ENCODE measurements at regions not wholly inside any gene's neighbourhood (a gene's known extent, or its start where the extent isn't known, plus 50 kb on each side); places are given as distances from the start of the nearest gene placed in this dataset.
A peak's percentile ranks its signal among the peaks of the same experiment; 100 is the strongest.

GRCh38 chr18:45251236-45251635 lies 364.0 kb upstream of the SLC14A2 start:
- no peaks in the 10 kb centered on the region for H3K36me3 Mint-ChIP-seq
- H3K27me3 Mint-ChIP-seq (ENCODE audit: low read depth) = no peaks in the 10 kb centered on the region
- peaks cover 36% of the 10 kb centered on the region for H3K4me1 Mint-ChIP-seq
- H3K4me3 Mint-ChIP-seq = no peak overlapping the region
- no peaks in the 10 kb centered on the region for H3K9me3 Mint-ChIP-seq
- H3K27ac Mint-ChIP-seq = no peak overlapping the region
- TF ChIP-seq, protein P1, sequence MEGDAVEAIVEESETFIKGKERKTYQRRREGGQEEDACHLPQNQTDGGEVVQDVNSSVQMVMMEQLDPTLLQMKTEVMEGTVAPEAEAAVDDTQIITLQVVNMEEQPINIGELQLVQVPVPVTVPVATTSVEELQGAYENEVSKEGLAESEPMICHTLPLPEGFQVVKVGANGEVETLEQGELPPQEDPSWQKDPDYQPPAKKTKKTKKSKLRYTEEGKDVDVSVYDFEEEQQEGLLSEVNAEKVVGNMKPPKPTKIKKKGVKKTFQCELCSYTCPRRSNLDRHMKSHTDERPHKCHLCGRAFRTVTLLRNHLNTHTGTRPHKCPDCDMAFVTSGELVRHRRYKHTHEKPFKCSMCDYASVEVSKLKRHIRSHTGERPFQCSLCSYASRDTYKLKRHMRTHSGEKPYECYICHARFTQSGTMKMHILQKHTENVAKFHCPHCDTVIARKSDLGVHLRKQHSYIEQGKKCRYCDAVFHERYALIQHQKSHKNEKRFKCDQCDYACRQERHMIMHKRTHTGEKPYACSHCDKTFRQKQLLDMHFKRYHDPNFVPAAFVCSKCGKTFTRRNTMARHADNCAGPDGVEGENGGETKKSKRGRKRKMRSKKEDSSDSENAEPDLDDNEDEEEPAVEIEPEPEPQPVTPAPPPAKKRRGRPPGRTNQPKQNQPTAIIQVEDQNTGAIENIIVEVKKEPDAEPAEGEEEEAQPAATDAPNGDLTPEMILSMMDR (IDR thresholded peaks at IDR 0.05; ENCODE audit: unreplicated experiment) = no peak
- DNase-seq (ENCODE audit: low spot score in 2 of 2, unreplicated experiment in 2 of 2) = no peak

- no peaks in the 10 kb centered on the region for H3K9me3 Mint-ChIP-seq
- no peaks in the 10 kb centered on the region for H3K36me3 Mint-ChIP-seq
- DNase-seq (ENCODE audit: low spot score in 2 of 2, unreplicated experiment in 2 of 2) = no peak
- H3K4me1 Mint-ChIP-seq = peaks cover 38% of the 10 kb centered on the region
- H3K4me3 Mint-ChIP-seq = no peak overlapping the region
- H3K27ac Mint-ChIP-seq = no peak overlapping the region
- TF ChIP-seq, protein P1 (IDR thresholded peaks at IDR 0.05; ENCODE audit: unreplicated experiment) = no peak
- H3K27me3 Mint-ChIP-seq (ENCODE audit: low read depth) = no peaks in the 10 kb centered on the region
Observed at GRCh38 chr18:45252474-45252873, 362.8 kb upstream of the SLC14A2 start.

GRCh38 chr18:45253056-45253565 lies 362.2 kb upstream of the SLC14A2 start:
- H3K36me3 Mint-ChIP-seq = no peaks in the 10 kb centered on the region
- TF ChIP-seq, protein P1 (IDR thresholded peaks at IDR 0.05; ENCODE audit: unreplicated experiment) = no peak
- H3K27ac Mint-ChIP-seq = no peak overlapping the region
- no peak overlapping the region for H3K4me3 Mint-ChIP-seq
- H3K9me3 Mint-ChIP-seq = no peaks in the 10 kb centered on the region
- H3K27me3 Mint-ChIP-seq (ENCODE audit: low read depth) = no peaks in the 10 kb centered on the region
- no peak for DNase-seq (ENCODE audit: low spot score in 2 of 2, unreplicated experiment in 2 of 2)
- H3K4me1 Mint-ChIP-seq = peaks cover 35% of the 10 kb centered on the region

- Mint-ChIP-seq H3K9me3 (no peaks in the 10 kb centered on the region), H3K4me1 (peaks cover 31% of the 10 kb centered on the region), H3K27me3 (ENCODE audit: low read depth) (no peaks in the 10 kb centered on the region), H3K27ac (no peak overlapping the region), H3K36me3 (no peaks in the 10 kb centered on the region), H3K4me3 (no peak overlapping the region)
- DNase-seq (ENCODE audit: low spot score in 2 of 2, unreplicated experiment in 2 of 2) = no peak
- TF ChIP-seq, protein P1 (IDR thresholded peaks at IDR 0.05; ENCODE audit: unreplicated experiment) = no peak
Observed at GRCh38 chr18:45253973-45254708, 361.1 kb upstream of the SLC14A2 start.

DNA sequence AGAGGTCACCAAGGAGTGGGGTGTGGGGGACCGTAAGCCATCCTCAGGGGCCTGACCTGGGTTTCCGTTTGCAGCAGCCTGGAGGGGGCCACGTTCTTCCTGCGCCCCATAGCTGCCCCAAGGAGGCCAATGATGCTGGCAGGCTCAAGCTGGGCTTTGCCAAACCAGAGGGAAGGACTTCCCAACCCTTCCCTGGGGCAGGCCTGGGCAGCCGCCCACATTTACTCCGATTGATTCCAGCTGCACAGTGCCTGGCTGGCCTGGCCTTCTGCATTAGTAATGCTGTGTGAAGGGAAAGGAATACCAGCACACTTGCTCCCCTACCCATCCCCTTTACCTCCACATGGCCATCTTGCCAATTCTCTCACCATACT lies 360.6 kb upstream of the SLC14A2 start:
- Mint-ChIP-seq H3K27me3 (ENCODE audit: low read depth) (no peaks in the 10 kb centered on the region), H3K36me3 (no peaks in the 10 kb centered on the region), H3K4me3 (no peak overlapping the region), H3K27ac (peak overlapping the region; percentile 49), H3K9me3 (no peaks in the 10 kb centered on the region), H3K4me1 (peaks cover 31% of the 10 kb centered on the region)
- TF ChIP-seq, protein P1 (IDR thresholded peaks at IDR 0.05; ENCODE audit: unreplicated experiment) = no peak
- DNase-seq (ENCODE audit: low spot score in 2 of 2, unreplicated experiment in 2 of 2) = no peak

Data from mesothelial cell of epicardium (in vitro differentiated cells).